ENCODE measurements at regions not wholly inside any gene's neighbourhood (a gene's known extent, or its start where the extent isn't known, plus 50 kb on each side); places are given as distances from the start of the nearest gene placed in this dataset.

DNA sequence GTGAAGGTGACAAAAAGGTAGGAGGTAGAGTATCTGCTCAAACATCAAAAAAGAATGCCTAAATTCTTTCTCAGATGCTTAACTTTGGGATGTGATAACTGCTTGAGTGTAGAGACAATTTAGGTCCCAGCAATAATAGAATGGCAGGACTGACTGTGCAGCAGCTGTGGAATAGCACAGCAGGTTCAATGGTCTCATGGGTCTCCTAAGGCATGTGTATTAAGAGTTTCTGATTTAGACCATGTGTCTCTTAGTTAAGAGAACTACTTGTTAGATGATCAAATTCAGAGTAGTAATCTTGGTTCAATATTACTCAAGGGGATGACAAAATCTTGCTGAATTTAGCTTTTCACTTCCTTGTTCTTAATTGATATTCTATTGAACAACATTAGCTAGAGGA, 72.0 kb downstream of the ALX1 start:
- TF ChIP-seq, protein P1, sequence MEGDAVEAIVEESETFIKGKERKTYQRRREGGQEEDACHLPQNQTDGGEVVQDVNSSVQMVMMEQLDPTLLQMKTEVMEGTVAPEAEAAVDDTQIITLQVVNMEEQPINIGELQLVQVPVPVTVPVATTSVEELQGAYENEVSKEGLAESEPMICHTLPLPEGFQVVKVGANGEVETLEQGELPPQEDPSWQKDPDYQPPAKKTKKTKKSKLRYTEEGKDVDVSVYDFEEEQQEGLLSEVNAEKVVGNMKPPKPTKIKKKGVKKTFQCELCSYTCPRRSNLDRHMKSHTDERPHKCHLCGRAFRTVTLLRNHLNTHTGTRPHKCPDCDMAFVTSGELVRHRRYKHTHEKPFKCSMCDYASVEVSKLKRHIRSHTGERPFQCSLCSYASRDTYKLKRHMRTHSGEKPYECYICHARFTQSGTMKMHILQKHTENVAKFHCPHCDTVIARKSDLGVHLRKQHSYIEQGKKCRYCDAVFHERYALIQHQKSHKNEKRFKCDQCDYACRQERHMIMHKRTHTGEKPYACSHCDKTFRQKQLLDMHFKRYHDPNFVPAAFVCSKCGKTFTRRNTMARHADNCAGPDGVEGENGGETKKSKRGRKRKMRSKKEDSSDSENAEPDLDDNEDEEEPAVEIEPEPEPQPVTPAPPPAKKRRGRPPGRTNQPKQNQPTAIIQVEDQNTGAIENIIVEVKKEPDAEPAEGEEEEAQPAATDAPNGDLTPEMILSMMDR (conservative IDR thresholded peaks at IDR 0.05; ENCODE audit: low read depth, low read length): no peak
- TF ChIP-seq EZH2 (IDR thresholded peaks at IDR 0.05; ENCODE audit: borderline replicate concordance, low read depth, low read length, poor library complexity, severe bottlenecking): no peak

Measured in A673 (cell line).